T-helper 1 cell treated with Interleukin-12 subunit alpha and Interleukin-12 subunit beta and Interleukin-4 antibody, amounts not matched to agents 30 μg/mL and 1 μg/mL, for 36 hours (primary cell): ENCODE measurements at regions not wholly inside any gene's neighbourhood (a gene's known extent, or its start where the extent isn't known, plus 50 kb on each side); places are given as distances from the start of the nearest gene placed in this dataset.
"Not testable (repeated sequence)": the region's sequence is repeated elsewhere in the genome, so short reads cannot be mapped to it uniquely, and the experiment has no call there.

Experiments used
- H3K27ac Mint-ChIP-seq: one replicate; pipeline ENCODE4 v1.8.0; 2021; ENCODE audit warnings: mild to moderate bottlenecking, mixed read lengths
- H3K27me3 Mint-ChIP-seq: one replicate; pipeline ENCODE4 v1.8.0; 2021; ENCODE audit warnings: low read depth, mixed read lengths
- H3K36me3 Mint-ChIP-seq: one replicate; pipeline ENCODE4 v1.8.0; 2021; ENCODE audit warnings: low read depth, mixed read lengths
- H3K4me1 Mint-ChIP-seq: one replicate; pipeline ENCODE4 v1.8.0; 2021; ENCODE audit warnings: low read depth, mixed read lengths
- H3K4me3 Mint-ChIP-seq: one replicate; pipeline ENCODE4 v1.8.0; 2021; ENCODE audit warnings: mild to moderate bottlenecking, moderate library complexity, mixed read lengths
- H3K9me3 Mint-ChIP-seq: one replicate; pipeline ENCODE4 v1.8.0; 2021; ENCODE audit warnings: mixed read lengths

DNA sequence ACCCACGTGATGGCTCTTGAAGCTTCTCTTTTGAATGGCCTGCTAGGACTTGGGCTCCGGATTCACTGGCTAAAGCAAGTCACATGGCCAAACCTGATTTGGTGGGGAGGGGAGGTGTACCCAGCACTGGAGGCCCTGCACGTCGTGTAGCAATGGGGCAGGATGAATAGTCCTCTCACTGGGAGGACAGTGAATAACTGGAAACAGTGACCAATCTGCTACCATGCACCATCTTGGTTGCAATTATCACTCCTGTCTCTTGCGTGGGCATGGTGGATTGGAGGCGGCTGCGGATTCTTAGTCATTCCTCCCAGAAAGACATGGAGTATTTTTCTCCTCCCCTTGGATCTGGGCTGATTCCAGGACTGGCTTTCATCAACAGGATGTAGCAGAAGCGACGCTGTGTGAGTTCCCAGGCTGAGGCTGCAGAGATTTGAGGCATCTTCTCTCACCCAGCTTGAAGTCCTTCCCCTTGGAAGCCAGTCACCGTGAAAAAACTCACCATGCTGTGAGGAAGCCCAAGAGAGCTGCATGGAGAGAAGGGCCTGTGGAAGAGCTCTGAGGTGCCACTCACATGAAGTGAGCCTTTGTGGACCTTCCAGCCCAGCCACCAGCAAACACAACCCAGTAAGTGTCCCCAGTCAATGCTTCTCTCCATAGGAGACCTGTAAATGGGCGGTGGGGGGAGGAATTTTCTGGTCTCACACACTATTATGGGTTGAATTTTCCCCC, 70.4 kb downstream of the IGLL1 start:
- H3K27ac Mint-ChIP-seq, result no peak overlapping the region

GRCh38 chr22:23504516-23504915, 75.6 kb downstream of the IGLL1 start:
- H3K27ac Mint-ChIP-seq, result no peak overlapping the region
- no peaks in the 10 kb centered on the region for H3K36me3 Mint-ChIP-seq
- H3K4me3 Mint-ChIP-seq, result no peak overlapping the region
- H3K4me1 Mint-ChIP-seq, result no peaks in the 10 kb centered on the region
- no peaks in the 10 kb centered on the region for H3K9me3 Mint-ChIP-seq
- no peaks in the 10 kb centered on the region for H3K27me3 Mint-ChIP-seq

More for the DNA sequence above, 70.4 kb downstream of the IGLL1 start:
- no peaks in the 10 kb centered on the region for H3K9me3 Mint-ChIP-seq
- H3K36me3 Mint-ChIP-seq, result no peaks in the 10 kb centered on the region
- no peaks in the 10 kb centered on the region for H3K4me1 Mint-ChIP-seq
- H3K4me3 Mint-ChIP-seq, result no peak overlapping the region
- no peaks in the 10 kb centered on the region for H3K27me3 Mint-ChIP-seq

DNA sequence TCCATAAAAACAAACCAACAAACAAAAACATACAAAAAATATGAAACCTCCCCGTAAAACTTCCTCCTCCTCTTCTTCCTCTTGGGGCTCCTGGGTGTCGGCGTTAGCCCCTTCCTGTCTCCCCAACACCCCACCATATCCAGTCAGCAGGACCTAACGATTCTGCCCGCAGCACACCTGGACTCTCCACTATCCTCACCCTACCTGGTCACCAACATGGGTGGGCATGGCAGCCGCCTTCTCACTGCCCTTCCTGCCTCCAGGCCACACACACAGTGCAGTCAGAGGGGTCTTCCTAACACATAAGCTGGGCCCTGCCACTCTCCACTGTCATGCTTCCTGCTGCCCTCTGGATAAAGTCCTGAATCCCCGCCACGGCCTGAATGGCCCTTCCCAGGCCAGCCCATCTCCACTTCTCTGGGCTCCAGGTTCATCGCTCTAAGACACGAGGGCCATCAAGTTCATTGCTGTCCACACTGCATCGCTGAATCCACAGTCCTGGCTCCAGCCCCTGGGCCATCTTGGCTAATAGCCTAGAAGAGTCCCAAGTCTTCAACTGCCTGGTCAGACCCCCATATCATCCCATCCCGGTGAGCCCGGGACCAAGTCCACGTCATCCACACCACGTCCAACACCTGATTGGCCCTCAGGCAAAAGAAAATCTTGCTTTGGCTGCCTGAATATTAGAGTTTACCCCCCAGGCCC, 76.2 kb downstream of the IGLL1 start:
- H3K27me3 Mint-ChIP-seq, result no peaks in the 10 kb centered on the region
- peak overlapping the region; percentile 57 for H3K27ac Mint-ChIP-seq
- no peaks in the 10 kb centered on the region for H3K9me3 Mint-ChIP-seq
- no peak overlapping the region for H3K4me3 Mint-ChIP-seq
- H3K4me1 Mint-ChIP-seq, result no peaks in the 10 kb centered on the region
- H3K36me3 Mint-ChIP-seq, result no peaks in the 10 kb centered on the region

DNA sequence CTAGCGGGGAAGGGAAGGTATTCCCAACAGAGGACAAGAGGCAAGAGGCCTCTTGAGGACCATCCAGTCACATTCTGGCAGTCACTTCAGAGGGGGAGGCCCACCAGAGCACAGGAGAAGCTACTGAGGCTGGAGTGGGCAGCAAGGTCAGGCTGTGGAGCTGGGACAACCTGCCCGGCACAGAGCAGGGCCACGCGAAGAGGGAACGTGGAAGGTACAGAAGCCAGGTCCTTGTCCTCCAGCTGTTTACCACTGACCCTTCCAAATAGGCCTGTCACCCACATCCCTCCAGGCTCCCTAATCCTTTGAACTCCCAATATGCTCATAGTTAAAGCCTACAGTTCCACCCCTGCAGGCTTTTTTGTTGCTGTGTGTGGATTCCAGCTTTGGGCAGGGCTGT, 76.9 kb downstream of the IGLL1 start:
- no peak overlapping the region for H3K4me3 Mint-ChIP-seq
- no peak overlapping the region for H3K27ac Mint-ChIP-seq
- no peaks in the 10 kb centered on the region for H3K36me3 Mint-ChIP-seq
- H3K4me1 Mint-ChIP-seq, result no peaks in the 10 kb centered on the region
- H3K9me3 Mint-ChIP-seq, result no peaks in the 10 kb centered on the region
- H3K27me3 Mint-ChIP-seq, result no peaks in the 10 kb centered on the region

- Mint-ChIP-seq H3K36me3 (no peaks in the 10 kb centered on the region), H3K9me3 (no peaks in the 10 kb centered on the region), H3K4me1 (no peaks in the 10 kb centered on the region), H3K4me3 (no peak overlapping the region), H3K27ac (no peak overlapping the region), H3K27me3 (no peaks in the 10 kb centered on the region)
Observed at GRCh38 chr22:23501708-23502107, 78.4 kb downstream of the IGLL1 start.

GRCh38 chr22:23501261-23501619, 78.8 kb downstream of the IGLL1 start:
- Mint-ChIP-seq H3K4me1 (no peaks in the 10 kb centered on the region), H3K27ac (no peak overlapping the region), H3K36me3 (no peaks in the 10 kb centered on the region), H3K9me3 (no peaks in the 10 kb centered on the region), H3K4me3 (no peak overlapping the region), H3K27me3 (no peaks in the 10 kb centered on the region)

GRCh38 chr22:23500508-23501260, 79.4 kb downstream of the IGLL1 start:
- Mint-ChIP-seq H3K27ac (no peak overlapping the region), H3K9me3 (no peaks in the 10 kb centered on the region)

GRCh38 chr22:23499845-23500500, 80.1 kb downstream of the IGLL1 start:
- H3K36me3 Mint-ChIP-seq, result no peaks in the 10 kb centered on the region
- no peaks in the 10 kb centered on the region for H3K9me3 Mint-ChIP-seq
- peaks cover 6% of the 10 kb centered on the region for H3K4me1 Mint-ChIP-seq
- no peaks in the 10 kb centered on the region for H3K27me3 Mint-ChIP-seq
- H3K27ac Mint-ChIP-seq, result no peak overlapping the region
- no peak overlapping the region for H3K4me3 Mint-ChIP-seq

More at GRCh38 chr22:23500508-23501260, 79.4 kb downstream of the IGLL1 start:
- H3K27me3 Mint-ChIP-seq, result no peaks in the 10 kb centered on the region
- peaks cover 6% of the 10 kb centered on the region for H3K4me1 Mint-ChIP-seq
- H3K36me3 Mint-ChIP-seq, result no peaks in the 10 kb centered on the region
- H3K4me3 Mint-ChIP-seq, result no peak overlapping the region

- Mint-ChIP-seq H3K27ac (no peak overlapping the region), H3K9me3 (no peaks in the 10 kb centered on the region), H3K4me1 (peaks cover 6% of the 10 kb centered on the region), H3K27me3 (no peaks in the 10 kb centered on the region), H3K36me3 (no peaks in the 10 kb centered on the region), H3K4me3 (no peak overlapping the region)
Observed at GRCh38 chr22:23498811-23499798, 81.0 kb downstream of the IGLL1 start.

- H3K9me3 Mint-ChIP-seq, H3K27ac Mint-ChIP-seq, H3K4me1 Mint-ChIP-seq, H3K27me3 Mint-ChIP-seq, H3K36me3 Mint-ChIP-seq, H3K4me3 Mint-ChIP-seq: not testable (repeated sequence)
Observed at GRCh38 chr22:23497889-23498288, 82.2 kb downstream of the IGLL1 start.

DNA sequence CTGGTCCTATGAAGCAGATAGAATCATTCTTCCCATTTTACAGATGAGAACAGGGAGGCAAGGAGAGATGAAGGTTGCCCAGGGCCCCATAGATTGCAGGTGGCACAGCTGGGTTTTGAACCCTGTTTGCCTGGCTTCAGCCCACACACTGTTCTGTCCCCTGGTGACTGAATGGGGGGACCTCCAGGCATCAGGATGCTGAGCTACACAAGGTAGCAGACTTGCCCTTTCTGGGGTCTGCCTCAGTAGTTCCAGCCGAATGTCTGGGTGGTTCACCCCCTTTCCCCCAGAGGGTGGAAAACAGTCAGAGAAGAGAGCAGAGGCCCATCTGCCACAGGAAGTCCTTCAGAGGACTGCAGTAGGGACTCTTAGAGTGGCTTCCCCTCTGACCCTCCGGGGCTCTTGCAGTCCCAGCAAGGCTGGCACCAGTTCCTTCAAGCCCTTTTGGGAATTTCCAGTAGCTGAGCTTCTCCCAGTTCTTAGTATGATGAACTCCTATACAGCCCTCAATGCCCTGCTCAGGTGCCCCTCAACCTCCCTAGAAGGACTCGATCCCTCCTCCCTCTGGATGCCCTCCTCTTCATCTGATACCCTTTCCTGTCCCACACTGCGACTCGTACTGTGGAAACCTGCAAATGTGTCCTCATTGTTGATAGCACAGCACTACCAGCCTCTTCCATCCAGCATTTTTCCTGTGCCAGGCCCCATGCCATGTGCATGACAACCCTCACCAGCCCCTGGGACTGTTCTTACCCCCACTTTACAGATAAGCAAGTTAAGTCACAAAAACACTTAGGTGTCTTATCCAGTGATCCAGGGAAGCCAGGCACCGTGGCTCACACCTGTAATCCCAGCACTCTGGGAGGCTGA, 82.8 kb downstream of the IGLL1 start:
- Mint-ChIP-seq H3K4me1 (peaks cover 6% of the 10 kb centered on the region), H3K27me3 (no peaks in the 10 kb centered on the region), H3K9me3 (no peaks in the 10 kb centered on the region), H3K36me3 (no peaks in the 10 kb centered on the region), H3K4me3 (no peak overlapping the region), H3K27ac (no peak overlapping the region)

DNA sequence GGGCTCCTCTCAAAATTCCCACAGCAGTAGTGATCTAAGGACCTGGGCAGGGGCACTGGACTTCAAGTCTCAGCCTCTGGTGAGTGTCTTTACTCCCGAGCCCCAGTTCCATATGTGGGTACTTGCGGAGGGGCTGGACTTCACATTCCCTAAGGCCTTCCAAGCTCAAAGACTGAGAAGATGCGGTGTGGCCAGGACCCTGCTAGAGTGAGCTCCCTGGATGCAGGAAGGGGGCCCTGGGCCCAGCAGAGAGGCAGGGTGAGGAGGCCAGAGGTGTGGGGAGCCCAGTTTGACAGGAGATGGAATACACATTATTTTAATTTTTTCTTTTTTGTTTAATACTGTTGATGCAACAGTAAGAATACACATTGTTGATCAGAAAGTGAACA, 83.7 kb downstream of the IGLL1 start:
- Mint-ChIP-seq H3K27ac (no peak overlapping the region), H3K27me3 (no peaks in the 10 kb centered on the region), H3K4me3 (no peak overlapping the region), H3K36me3 (no peaks in the 10 kb centered on the region), H3K4me1 (peaks cover 6% of the 10 kb centered on the region), H3K9me3 (no peaks in the 10 kb centered on the region)
